NCI-H1105 (cell line): ENCODE measurements at regions not wholly inside any gene's neighbourhood (a gene's known extent, or its start where the extent isn't known, plus 50 kb on each side); places are given as distances from the start of the nearest gene placed in this dataset.
"Not testable (repeated sequence)": the region's sequence is repeated elsewhere in the genome, so short reads cannot be mapped to it uniquely, and the experiment has no call there.

Experiments used
- DNase-seq: peaks from one replicate; lab custom pipeline; 2025; lab: John Stamatoyannopoulos, UW

GRCh38 chrX:1778817-1779216 lies 164.0 kb downstream of the ASMT start:
- no peak for DNase-seq

- DNase-seq = no peak
These were observed 164.8 kb downstream of the ASMT start for GRCh38 chrX:1779626-1780025.

- no peak for DNase-seq
These were observed 166.9 kb downstream of the ASMT start for GRCh38 chrX:1781766-1782165.

GRCh38 chrX:1784773-1785172 lies 169.9 kb downstream of the ASMT start:
- DNase-seq = no peak

- no peak for DNase-seq
These were observed 173.5 kb downstream of the ASMT start for GRCh38 chrX:1788300-1788911.

- DNase-seq = no peak
These were observed 177.8 kb downstream of the ASMT start for GRCh38 chrX:1792636-1793035.

GRCh38 chrX:1794586-1794985 lies 179.7 kb downstream of the ASMT start:
- DNase-seq = no peak

- DNase-seq = no peak
These were observed 188.1 kb downstream of the ASMT start for GRCh38 chrX:1802912-1803311.

GRCh38 chrX:1803741-1804140 lies 188.9 kb downstream of the ASMT start:
- no peak for DNase-seq

GRCh38 chrX:1807301-1807731 lies 192.5 kb downstream of the ASMT start:
- DNase-seq = no peak

- DNase-seq = no peak
These were observed 194.7 kb downstream of the ASMT start for GRCh38 chrX:1809581-1809980.

- DNase-seq = no peak
These were observed 198.9 kb downstream of the ASMT start for GRCh38 chrX:1813809-1814208.

GRCh38 chrX:1815456-1816175 lies 200.8 kb downstream of the ASMT start:
- no peak for DNase-seq

GRCh38 chrX:1816387-1816982 lies 201.6 kb downstream of the ASMT start:
- DNase-seq = not testable (repeated sequence)

- no peak for DNase-seq
These were observed 207.0 kb downstream of the ASMT start for GRCh38 chrX:1821846-1822245.

- no peak for DNase-seq
These were observed 210.0 kb downstream of the ASMT start for GRCh38 chrX:1824855-1825254.

GRCh38 chrX:1833656-1834360 lies 218.9 kb downstream of the ASMT start:
- no peak for DNase-seq

- no peak for DNase-seq
These were observed 220.2 kb downstream of the ASMT start for GRCh38 chrX:1835056-1835455.

- DNase-seq = no peak
These were observed 221.8 kb downstream of the ASMT start for GRCh38 chrX:1836683-1837082.

- no peak for DNase-seq
These were observed 226.9 kb downstream of the ASMT start for GRCh38 chrX:1841746-1842145.

- DNase-seq = not testable (repeated sequence)
These were observed 232.1 kb downstream of the ASMT start for GRCh38 chrX:1847000-1847399.

- DNase-seq = not testable (repeated sequence)
These were observed 232.9 kb downstream of the ASMT start for GRCh38 chrX:1847790-1848189.

GRCh38 chrX:1851527-1851926 lies 236.7 kb downstream of the ASMT start:
- DNase-seq = no peak
